ENCODE measurements at regions not wholly inside any gene's neighbourhood (a gene's known extent, or its start where the extent isn't known, plus 50 kb on each side); places are given as distances from the start of the nearest gene placed in this dataset.
"Not testable (repeated sequence)": the region's sequence is repeated elsewhere in the genome, so short reads cannot be mapped to it uniquely, and the experiment has no call there.

DNA sequence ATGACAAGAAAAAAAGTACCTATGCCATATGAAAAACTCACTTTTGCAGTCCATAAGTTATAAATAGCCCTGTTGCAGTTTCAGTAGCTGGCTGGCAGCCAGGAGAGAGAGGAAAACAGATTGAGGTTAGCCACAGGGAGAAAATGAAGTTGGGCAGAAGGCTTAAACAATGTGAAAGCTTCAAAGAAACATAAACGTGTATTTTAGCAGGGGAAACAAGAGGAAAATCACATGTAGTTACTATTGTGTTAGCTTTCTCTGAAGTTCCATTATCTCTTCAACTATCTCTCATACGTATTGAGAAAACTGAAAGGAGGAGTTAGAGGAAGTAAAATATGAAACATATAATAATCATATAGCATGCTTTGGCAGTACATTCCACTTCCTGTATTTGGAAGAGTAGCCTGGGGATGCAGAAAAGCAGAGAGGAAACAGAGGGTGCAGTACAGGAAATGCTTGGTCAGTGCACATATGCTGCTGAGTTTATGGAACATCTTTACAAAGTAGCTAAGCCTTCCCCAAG is 1551.1 kb downstream of the EFNB2 start:
- peak; percentile 92 for DNase-seq (ENCODE audit: low read depth, low spot score)

DNA sequence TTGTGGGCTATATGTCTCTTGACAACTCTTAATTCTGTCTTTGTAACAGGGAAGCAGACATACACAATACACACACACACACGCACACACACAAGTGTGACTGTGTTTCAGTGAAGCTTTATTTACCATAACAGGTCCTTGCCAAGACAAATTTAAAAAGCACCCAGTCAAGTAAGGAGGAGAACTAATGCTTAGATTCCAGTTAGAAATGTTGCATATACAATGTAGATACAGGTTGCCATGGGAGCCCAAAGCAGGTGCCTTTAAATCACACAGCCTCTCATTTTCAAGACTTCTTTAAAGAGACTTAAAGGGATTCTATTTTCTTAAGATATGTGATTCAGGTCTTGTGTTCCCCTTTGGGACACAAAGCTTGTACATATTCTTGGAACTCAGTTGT is 1551.9 kb downstream of the EFNB2 start:
- no peak for DNase-seq (ENCODE audit: low read depth, low spot score)

GRCh38 chr13:104980586-104980985 is 1554.9 kb downstream of the EFNB2 start:
- no peak for DNase-seq (ENCODE audit: low read depth, low spot score)

- DNase-seq (ENCODE audit: low read depth, low spot score), result no peak
These were observed 1556.0 kb downstream of the EFNB2 start for GRCh38 chr13:104979281-104980030.

DNA sequence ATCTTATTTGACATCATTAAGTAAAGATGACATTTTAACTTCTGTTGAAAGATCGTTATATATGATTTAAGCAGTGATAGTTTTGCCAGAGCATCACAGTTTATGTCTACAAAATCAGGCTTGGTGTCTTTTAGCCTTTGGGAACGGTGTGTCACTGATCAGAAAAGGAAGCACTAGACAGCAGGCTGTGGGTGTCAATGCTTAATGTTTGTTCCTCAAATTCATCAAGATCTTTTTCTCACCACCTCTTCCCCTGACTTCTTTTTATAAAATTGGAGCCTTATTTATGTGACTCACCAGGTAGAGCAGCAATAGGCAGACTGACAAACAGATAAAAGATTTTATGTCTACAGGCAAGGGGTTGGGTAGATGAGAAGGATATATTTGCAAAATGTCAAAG is 1558.5 kb downstream of the EFNB2 start:
- no peak for DNase-seq (ENCODE audit: low read depth, low spot score)

DNA sequence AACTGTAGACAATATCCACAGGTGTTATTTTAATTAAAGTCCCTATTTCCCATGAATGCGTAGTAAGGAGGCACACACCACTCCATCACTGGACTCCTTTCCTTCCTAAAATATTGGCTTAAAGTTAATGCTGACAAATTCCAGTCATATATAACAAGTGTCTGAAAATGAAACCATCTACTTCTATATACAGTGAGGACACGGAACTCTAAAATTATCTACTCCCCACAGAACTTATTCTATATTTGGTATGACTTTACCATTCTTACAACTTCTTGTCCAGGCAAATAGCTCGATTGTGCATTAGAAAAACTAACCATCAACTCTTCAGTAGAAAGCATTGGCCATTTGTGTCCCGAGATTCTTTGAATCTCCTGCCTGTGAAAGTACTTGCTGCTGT is 1560.2 kb downstream of the EFNB2 start:
- no peak for DNase-seq (ENCODE audit: low read depth, low spot score)

DNA sequence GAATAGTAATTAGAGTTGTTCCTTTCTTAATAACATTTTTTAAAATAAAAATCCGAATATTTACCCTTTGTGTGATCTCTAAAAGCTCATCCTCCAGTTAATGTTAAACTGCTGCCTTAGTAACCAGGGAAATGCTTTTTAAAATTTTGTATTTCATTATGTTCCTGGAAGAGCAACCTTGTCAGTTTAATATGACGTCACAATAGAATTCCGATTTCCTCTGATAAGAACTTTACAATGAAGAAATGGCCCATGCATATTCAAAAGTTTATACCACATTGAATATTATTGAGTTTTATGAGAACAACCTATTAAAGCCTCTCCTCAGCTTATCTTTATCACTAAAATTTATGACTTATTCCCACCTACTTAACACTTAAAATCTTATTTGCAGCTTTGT is 1566.6 kb downstream of the EFNB2 start:
- DNase-seq (ENCODE audit: low read depth, low spot score), result no peak

DNA sequence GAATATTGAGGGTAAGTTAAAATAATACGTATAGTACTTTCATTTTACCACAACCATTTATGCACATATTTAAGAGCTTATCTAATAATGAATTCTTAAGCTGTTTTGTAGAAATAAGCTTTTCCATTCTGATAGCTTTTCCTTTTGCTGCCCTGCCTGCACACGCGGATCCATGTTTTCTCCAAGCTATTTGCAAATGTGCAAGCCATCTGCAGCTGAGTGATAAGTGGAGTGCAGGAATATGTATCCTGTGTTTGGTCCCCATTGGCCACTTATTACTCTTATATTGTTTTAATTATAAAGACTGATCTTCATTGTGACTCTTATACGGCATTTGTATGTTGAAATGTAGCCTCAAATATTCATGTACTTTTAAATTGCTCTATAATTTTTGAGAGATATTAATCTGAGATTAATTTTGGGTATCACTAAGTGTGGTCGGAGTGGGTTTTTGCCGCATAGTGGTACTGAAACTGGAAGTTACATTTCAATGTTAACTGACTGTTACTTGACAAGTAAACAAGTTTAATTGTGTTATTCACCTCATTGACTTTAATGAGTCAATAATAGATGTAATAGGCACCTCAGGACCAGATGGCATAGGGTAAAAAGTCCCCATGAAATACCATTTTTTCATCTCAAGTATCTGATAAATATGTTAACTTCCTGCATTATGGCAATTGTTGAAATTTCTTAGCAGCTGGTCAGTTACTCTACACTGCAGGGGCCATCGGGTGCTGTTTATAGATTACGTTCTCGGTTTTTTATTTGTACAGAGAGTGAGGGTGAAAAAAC is 1567.4 kb downstream of the EFNB2 start:
- no peak for DNase-seq (ENCODE audit: low read depth, low spot score)

DNA sequence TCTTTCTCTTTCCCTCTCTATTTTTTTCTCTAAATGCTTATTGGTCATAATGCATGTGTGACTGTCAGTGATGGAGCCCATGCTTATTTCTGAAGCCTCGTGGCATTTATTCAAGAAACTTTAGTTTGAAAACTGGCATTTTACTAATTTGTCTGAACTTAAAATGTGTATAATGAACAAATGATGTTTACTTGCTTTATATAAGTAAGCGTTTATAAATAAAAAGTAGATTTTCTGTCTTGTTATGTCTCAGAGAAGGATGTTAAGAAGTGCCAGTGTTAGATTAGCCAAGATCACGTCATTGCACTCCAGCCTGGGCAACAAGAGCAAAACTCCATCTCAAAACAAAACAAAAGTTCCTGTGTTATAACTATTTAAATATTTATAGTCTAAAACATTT is 1568.1 kb downstream of the EFNB2 start:
- no peak for DNase-seq (ENCODE audit: low read depth, low spot score)

DNA sequence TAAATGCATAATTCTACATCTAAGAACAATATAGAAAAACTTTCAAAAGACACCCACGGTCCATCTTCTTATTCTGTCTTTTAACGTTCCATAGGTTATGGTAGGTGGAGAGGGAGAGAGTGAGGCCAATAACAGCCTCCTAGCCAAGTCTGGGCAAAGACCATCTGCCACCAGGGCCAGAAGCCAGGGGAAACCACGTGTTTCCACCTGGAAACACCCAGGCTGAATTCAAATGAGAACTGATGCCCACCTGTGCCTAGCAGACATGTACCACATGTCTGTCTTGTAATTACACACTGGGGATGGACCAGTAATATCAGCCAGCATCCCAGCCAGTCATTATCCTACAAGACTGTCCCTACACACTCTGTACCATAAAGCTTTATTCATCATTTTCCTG is 1573.1 kb downstream of the EFNB2 start:
- no peak for DNase-seq (ENCODE audit: low read depth, low spot score)

- DNase-seq (ENCODE audit: low read depth, low spot score), result no peak
These were observed 1574.2 kb downstream of the EFNB2 start for GRCh38 chr13:104961246-104961645.

DNA sequence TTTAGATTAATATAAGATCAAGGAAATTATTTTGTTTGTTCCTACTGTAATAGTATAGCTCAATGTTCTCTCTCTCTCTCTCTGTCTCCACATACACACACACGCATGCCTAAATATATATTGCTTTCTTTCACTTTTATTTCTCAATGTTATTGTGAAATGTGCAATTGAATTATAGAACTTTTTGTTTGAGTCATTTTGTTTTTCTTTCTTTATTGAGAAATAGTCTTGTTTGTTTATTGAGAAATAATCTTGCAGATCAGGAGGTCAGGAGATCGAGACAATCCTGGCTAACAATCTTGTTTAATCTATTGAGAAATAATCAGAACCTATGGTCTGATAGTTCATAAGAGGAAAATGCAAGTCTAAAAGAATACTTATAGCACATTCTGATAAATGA is 1581.3 kb downstream of the EFNB2 start:
- no peak for DNase-seq (ENCODE audit: low read depth, low spot score)

- no peak for DNase-seq (ENCODE audit: low read depth, low spot score)
These were observed 1581.9 kb downstream of the EFNB2 start for GRCh38 chr13:104953588-104953987.

- peak; percentile 44 for DNase-seq (ENCODE audit: low read depth, low spot score)
These were observed 1585.4 kb downstream of the EFNB2 start for GRCh38 chr13:104949840-104950740.

DNA sequence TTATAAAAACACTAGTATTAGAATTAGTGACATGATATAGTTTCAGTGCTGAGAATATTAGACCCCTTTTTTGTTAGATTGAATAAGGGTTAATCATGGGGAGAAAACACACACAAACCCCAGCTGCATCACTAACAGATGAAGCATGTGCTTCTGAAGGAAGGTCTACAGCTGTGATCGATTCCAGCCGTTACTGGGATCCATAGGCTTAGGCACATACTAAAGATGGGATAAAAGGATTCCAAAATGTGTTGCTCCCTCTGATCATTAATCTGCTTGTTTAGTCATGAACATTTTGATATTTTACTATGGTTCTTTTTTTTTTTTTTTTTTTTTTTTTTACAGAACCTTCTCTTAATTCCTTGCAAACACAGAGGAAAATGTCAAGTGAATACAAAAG is 1591.3 kb downstream of the EFNB2 start:
- no peak for DNase-seq (ENCODE audit: low read depth, low spot score)

- DNase-seq (ENCODE audit: low read depth, low spot score), result no peak
These were observed 1592.1 kb downstream of the EFNB2 start for GRCh38 chr13:104943331-104943730.

GRCh38 chr13:104937881-104938280 is 1597.6 kb downstream of the EFNB2 start:
- DNase-seq (ENCODE audit: low read depth, low spot score), result no peak

- no peak for DNase-seq (ENCODE audit: low read depth, low spot score)
These were observed 1599.2 kb downstream of the EFNB2 start for GRCh38 chr13:104936304-104936703.

- not testable (repeated sequence) for DNase-seq (ENCODE audit: low read depth, low spot score)
These were observed 1614.9 kb downstream of the EFNB2 start for GRCh38 chr13:104920513-104920912.

DNA sequence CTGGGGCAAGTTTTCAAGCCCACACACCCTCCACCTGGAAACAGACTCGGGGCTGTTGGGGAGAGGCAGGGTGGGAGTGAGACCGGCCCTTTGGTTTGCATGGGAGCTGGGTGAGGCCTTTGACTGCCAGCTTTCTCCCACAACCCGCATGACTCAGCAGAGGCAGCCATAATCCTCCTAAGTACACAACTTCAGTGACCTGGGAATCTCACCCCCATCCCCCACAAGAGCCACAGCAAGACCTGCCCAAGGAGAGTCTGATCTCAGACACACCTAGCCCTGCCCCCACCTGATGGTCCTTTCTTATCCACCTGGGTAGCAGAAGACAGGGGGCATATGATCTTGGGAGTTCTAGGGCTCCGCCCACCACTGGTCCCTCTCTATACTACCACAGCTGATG is 1615.4 kb downstream of the EFNB2 start:
- no peak for DNase-seq (ENCODE audit: low read depth, low spot score)

DNA sequence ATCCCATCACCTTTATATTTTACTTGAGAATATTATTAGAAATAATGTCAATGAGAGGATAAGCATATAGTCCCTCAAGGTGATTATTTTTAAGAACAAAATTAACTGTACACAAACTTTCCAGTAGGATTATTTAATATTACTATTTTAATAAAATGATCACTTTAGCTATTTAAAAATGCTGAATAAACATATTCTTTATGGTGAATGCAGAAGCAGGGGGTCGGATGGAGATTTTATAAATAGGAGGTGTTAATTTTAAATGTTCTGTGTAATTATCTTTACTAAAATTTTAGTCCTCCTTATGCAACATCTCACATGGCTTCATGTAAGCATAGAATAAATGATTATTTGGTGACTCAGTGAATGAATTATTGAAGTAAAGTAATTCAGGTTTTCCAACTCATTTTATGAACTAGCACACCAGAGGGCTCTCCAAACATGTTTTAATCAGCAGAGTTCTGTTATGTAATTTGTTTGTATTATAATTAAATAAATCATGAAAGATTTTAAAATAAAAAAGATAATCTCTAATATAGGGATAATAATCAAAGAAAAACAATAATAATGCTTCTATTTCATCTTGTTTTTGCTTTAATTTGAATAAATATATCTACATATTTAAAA is 1635.2 kb downstream of the EFNB2 start:
- peak; percentile 1 for DNase-seq (ENCODE audit: low read depth, low spot score)
